Testis (tissue), 2 donors: ENCODE measurements at regions not wholly inside any gene's neighbourhood (a gene's known extent, or its start where the extent isn't known, plus 50 kb on each side); places are given as distances from the start of the nearest gene placed in this dataset.

Experiments
- DNase-seq: peaks from one replicate; pipeline ENCODE4 v3.0.0-alpha.2; 2019
- H3K27ac ChIP-seq, 2 donors: fragments of 200-600 bp; sonication (generic); one replicate each; pipeline ENCODE4 v1.5.1; 2019
- H3K27me3 ChIP-seq: fragments of 200-600 bp; sonication (generic); one replicate; pipeline ENCODE4 v1.5.1; 2019
- H3K36me3 ChIP-seq: fragments of 200-600 bp; sonication (generic); one replicate; pipeline ENCODE4 v1.5.1; 2017; ENCODE audit warnings: low read depth; ENCODE audit errors: missing control alignments
- H3K4me1 ChIP-seq: fragments of 200-600 bp; sonication (generic); one replicate; pipeline ENCODE4 v1.5.1; 2019
- H3K4me3 ChIP-seq, 2 donors: fragments of 200-600 bp; sonication (generic); one replicate each; pipeline ENCODE4 v1.5.1; 2017 to 2019
- H3K9me3 ChIP-seq: fragments of 200-600 bp; sonication (generic); one replicate; pipeline ENCODE4 v1.5.1; 2017
- POLR2A ChIP-seq: fragments of 450-650 bp; IDR thresholded peaks from one replicate; pipeline ENCODE4 v1.6.1; 2017; ENCODE audit warnings: antibody characterized with exemption, mild to moderate bottlenecking, moderate library complexity
- WGBS, 2 donors: methylation state at CpG; one replicate each; pipeline ENCODE4 v1.1.5; 2018; 5-methylcytosine and 5-hydroxymethylcytosine counted together
- intact Hi-C: fragments of 100-400 bp; cut with DNase I; formaldehyde crosslinking; loops from one replicate; pipeline ENCODE4 v1.15.1; 2023; ENCODE audit warnings: low total_unique reads
- TF ChIP-seq, protein P1 (sequence below), 3 experiments: fragments of 450-650 bp in 2 of 3; fragments of 200-600 bp in 1 of 3; sonication (generic) in 1 of 3; IDR thresholded peaks; one replicate each; pipeline ENCODE4 v1.5.1; 2016 to 2019; ENCODE audit warnings: antibody characterized with exemption in 3 of 3, mild to moderate bottlenecking in 2 of 3, moderate library complexity in 1 of 3

- Histone ChIP-seq H3K36me3 (no peaks in the 10 kb centered on the region), H3K9me3 (no peaks in the 10 kb centered on the region), H3K27ac (no peak overlapping the region), H3K4me3 (no peak overlapping the region), H3K4me1 (no peaks in the 10 kb centered on the region), H3K27me3 (no peaks in the 10 kb centered on the region)
- WGBS, 2 donors = 86 to 87% methylated on average over 7 of the region's 7 CpGs
- intact Hi-C loops = no loop called here
- TF ChIP-seq POLR2A = no peak
- TF ChIP-seq, protein P1, sequence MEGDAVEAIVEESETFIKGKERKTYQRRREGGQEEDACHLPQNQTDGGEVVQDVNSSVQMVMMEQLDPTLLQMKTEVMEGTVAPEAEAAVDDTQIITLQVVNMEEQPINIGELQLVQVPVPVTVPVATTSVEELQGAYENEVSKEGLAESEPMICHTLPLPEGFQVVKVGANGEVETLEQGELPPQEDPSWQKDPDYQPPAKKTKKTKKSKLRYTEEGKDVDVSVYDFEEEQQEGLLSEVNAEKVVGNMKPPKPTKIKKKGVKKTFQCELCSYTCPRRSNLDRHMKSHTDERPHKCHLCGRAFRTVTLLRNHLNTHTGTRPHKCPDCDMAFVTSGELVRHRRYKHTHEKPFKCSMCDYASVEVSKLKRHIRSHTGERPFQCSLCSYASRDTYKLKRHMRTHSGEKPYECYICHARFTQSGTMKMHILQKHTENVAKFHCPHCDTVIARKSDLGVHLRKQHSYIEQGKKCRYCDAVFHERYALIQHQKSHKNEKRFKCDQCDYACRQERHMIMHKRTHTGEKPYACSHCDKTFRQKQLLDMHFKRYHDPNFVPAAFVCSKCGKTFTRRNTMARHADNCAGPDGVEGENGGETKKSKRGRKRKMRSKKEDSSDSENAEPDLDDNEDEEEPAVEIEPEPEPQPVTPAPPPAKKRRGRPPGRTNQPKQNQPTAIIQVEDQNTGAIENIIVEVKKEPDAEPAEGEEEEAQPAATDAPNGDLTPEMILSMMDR (IDR thresholded peaks at IDR 0.05) = no peak
- no peak for DNase-seq
Observed at GRCh38 chr22:47859881-47860525, 1097.6 kb downstream of the TBC1D22A start.

DNA sequence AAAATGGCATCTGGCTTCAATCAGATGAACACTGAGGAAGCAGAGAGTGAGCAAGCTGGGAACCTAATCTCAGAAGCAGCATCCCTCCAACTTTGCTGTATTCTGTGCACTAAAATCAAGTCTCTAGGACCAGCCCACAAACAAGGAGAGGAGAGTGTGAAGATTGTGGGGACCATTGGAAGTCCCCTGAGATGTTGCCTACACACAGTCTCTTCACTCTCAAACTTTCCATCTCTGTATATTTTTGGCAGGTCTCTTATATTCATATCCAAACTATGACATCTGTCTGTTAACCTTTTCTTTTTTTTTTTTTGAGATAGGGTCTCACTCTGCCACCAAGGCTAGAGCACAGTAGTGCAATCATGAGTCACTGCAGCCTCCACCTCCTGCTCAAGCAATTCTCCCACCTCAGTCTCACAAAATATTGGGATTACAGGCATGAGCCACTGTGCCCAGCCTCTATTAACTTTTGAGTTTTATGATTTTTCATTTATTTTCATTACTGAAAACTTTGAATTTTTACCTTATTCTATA, 1096.4 kb downstream of the TBC1D22A start:
- TF ChIP-seq, protein P1 (IDR thresholded peaks at IDR 0.05) = no peak
- TF ChIP-seq POLR2A = no peak
- Histone ChIP-seq H3K4me1 (no peaks in the 10 kb centered on the region), H3K4me3 (no peak overlapping the region), H3K9me3 (no peaks in the 10 kb centered on the region), H3K36me3 (no peaks in the 10 kb centered on the region), H3K27ac (no peak overlapping the region), H3K27me3 (no peaks in the 10 kb centered on the region)
- no peak for DNase-seq
- intact Hi-C loops = no loop called here

DNA sequence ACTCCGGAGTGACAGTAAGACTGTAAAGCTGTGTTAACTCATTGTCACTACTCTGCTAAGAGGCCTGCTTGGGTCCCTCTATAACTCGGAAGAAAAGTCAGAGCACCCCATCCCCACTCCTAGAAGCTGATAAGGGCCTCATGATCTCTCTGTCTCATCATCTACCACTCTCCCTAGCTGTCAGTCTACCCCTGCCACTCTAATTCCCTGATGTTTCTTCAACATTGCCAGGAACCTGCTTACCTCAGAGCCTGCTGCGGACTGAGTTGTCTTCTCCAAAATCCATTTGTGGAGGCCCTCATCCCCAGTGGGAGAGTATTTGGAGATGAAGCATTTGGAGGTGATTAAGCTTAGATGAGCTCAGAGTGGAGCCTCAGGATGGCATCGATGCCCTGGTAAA, 1092.2 kb downstream of the TBC1D22A start:
- WGBS, 2 donors = 81 to 96% methylated on average over 4 of the region's 4 CpGs
- H3K4me1 ChIP-seq = peaks cover 14% of the 10 kb centered on the region
- H3K9me3 ChIP-seq = no peaks in the 10 kb centered on the region
- DNase-seq = no peak
- H3K27ac ChIP-seq = no peak overlapping the region
- no peaks in the 10 kb centered on the region for H3K36me3 ChIP-seq
- H3K4me3 ChIP-seq = no peak overlapping the region
- H3K27me3 ChIP-seq = no peaks in the 10 kb centered on the region
- intact Hi-C loops = no loop called here
- no peak for TF ChIP-seq POLR2A
- TF ChIP-seq, protein P1 (IDR thresholded peaks at IDR 0.05) = no peak

DNA sequence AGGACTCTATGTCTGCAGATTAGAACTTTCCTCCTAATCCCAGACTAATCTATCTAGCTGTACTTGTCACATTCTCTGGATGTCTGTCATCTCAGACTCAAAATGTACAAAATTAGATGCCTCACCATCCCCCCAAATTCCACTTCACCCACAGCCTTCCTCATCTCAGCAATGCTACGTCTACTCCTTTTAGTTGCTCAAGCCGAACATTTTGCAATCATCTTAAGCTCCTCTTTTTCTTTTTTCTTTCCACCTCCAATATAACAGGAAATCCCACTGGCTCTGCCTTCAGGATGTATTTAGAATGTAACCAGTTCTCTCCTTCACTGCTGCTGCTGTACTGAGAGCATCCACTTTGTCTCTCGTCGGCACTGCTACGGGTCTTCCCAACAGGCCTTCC, 1091.8 kb downstream of the TBC1D22A start:
- no peak overlapping the region for H3K4me3 ChIP-seq
- no peak overlapping the region for H3K27ac ChIP-seq
- 68 to 76% methylated on average over 5 of the region's 5 CpGs for WGBS, 2 donors
- H3K9me3 ChIP-seq = no peaks in the 10 kb centered on the region
- H3K27me3 ChIP-seq = no peaks in the 10 kb centered on the region
- intact Hi-C loops = no loop called here
- no peaks in the 10 kb centered on the region for H3K36me3 ChIP-seq
- no peak for DNase-seq
- H3K4me1 ChIP-seq = peaks cover 14% of the 10 kb centered on the region
- no peak for TF ChIP-seq POLR2A
- TF ChIP-seq, protein P1 (IDR thresholded peaks at IDR 0.05) = no peak

DNA sequence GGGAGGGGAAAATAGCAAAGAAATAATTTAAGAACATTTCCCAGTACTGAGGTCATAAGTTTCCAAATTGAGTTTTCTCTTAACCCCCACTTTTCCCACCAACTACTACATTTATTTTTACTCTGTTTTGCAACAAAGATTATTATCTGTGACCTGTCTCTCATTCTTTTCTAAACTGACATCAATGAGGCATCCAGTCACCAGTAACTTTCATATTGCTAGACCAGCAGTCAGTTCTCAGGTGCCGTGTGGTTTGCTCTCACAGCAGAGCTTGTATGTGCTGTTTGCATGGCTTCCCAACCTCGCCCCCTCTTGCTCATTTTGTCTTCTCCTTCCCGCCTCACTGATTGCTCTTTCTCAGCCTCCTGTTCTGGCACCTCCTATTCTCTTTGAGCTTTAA, 1091.3 kb downstream of the TBC1D22A start:
- no peaks in the 10 kb centered on the region for H3K9me3 ChIP-seq
- intact Hi-C loops = no loop called here
- TF ChIP-seq POLR2A = no peak
- TF ChIP-seq, protein P1 (IDR thresholded peaks at IDR 0.05) = no peak
- H3K36me3 ChIP-seq = no peaks in the 10 kb centered on the region
- WGBS, 2 donors = 92 to 94% methylated on average over 3 of the region's 3 CpGs
- no peak for DNase-seq
- peaks cover 14% of the 10 kb centered on the region for H3K4me1 ChIP-seq
- no peak overlapping the region for H3K27ac ChIP-seq
- H3K27me3 ChIP-seq = no peaks in the 10 kb centered on the region
- no peak overlapping the region for H3K4me3 ChIP-seq
